AG04449 (cell line): ENCODE measurements at regions not wholly inside any gene's neighbourhood (a gene's known extent, or its start where the extent isn't known, plus 50 kb on each side); places are given as distances from the start of the nearest gene placed in this dataset.
"Not testable (repeated sequence)": the region's sequence is repeated elsewhere in the genome, so short reads cannot be mapped to it uniquely, and the experiment has no call there.

Source experiments
- CTCF ChIA-PET: fragments of 350-600 bp; formaldehyde crosslinking; extraction: SDS; loops from one replicate; lab custom pipeline; 2021; ENCODE audit warnings: antibody characterized with exemption; lab: Yijun Ruan, JAX
- POLR2A ChIA-PET: fragments of 400-600, 350-600 bp; formaldehyde crosslinking; extraction: SDS; loops from one replicate; lab custom pipeline; 2020; ENCODE audit warnings: antibody characterized with exemption, inconsistent platforms; lab: Yijun Ruan, JAX
- DNase-seq: peaks from one replicate; pipeline ENCODE4 v3.0.0-alpha.2; 2010; ENCODE audit warnings: low read depth, low spot score
- H3K4me3 ChIP-seq: 2 replicates; pipeline ENCODE4 v1.5.1; 2011; ENCODE audit warnings: low read depth, mild to moderate bottlenecking, control low read depth, low read length
- TF ChIP-seq, protein P1 (sequence below): IDR thresholded peaks from one replicate; pipeline ENCODE4 v1.5.1; 2011; ENCODE audit warnings: mild to moderate bottlenecking, moderate library complexity, low read length, control low read depth, inconsistent platforms; ENCODE audit not compliant: insufficient read depth; ENCODE audit errors: missing control alignments

DNA sequence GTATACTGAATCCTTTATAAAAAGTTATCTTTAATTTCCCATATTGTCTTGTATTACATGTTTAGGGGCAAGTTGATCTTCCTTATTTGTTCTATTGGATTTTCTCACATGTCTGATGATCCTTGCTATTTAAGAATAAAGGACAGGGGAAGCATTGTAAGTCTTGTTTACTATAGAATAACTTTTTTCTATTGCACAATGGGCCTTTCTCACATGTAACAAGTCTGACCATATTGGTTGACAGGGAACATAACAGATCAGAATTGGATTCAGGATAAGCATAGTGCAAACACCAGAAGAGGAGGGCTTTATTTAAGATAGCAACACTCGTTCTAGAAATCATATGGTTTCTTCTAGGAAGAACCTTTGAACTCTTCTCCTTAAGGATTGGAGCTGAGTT is 257.9 kb upstream of the RBMS3 start:
- CTCF ChIA-PET, result no interaction called here
- DNase-seq, result no peak
- POLR2A ChIA-PET, result no interaction called here
- no peak overlapping the region for H3K4me3 ChIP-seq
- TF ChIP-seq, protein P1, sequence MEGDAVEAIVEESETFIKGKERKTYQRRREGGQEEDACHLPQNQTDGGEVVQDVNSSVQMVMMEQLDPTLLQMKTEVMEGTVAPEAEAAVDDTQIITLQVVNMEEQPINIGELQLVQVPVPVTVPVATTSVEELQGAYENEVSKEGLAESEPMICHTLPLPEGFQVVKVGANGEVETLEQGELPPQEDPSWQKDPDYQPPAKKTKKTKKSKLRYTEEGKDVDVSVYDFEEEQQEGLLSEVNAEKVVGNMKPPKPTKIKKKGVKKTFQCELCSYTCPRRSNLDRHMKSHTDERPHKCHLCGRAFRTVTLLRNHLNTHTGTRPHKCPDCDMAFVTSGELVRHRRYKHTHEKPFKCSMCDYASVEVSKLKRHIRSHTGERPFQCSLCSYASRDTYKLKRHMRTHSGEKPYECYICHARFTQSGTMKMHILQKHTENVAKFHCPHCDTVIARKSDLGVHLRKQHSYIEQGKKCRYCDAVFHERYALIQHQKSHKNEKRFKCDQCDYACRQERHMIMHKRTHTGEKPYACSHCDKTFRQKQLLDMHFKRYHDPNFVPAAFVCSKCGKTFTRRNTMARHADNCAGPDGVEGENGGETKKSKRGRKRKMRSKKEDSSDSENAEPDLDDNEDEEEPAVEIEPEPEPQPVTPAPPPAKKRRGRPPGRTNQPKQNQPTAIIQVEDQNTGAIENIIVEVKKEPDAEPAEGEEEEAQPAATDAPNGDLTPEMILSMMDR, result no peak

DNA sequence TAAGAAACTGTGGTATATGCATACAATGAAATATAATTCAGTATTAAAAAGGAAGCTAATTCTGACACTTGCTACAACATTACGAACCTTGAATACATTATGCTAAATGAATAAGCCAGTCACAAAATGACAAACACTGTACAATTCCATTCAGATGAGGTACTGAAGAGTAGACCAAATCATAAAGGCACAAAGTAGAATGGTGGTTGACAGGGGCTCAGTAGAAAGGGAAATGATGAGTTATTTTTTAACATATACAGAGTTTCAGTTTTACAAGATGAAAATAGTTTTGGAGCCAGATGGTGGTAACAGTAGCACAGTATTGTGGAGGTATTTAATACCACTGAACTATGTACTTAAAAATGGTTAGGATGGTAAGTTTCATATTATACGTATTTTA is 254.6 kb upstream of the RBMS3 start:
- CTCF ChIA-PET, result no interaction called here
- TF ChIP-seq, protein P1, result no peak
- H3K4me3 ChIP-seq, result no peak overlapping the region
- no peak for DNase-seq
- POLR2A ChIA-PET, result no interaction called here

DNA sequence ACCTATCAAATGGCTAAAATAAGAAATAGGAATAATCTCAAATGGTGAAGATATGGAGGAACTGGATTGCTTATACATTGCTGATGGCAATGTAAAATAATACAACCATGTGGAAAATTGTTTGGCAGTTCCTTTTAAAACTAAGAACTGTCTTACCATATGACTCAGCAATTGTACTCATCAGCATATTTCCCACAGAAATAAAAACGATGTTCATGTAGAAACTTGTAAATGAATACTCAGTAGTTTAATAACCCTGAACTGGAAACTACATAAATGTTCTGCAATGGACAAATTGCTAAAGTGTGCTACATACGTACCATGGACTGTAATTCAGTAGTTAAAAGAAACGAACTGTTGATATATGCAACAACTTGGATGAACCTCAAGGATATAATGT is 253.9 kb upstream of the RBMS3 start:
- no peak for DNase-seq
- TF ChIP-seq, protein P1, result no peak
- CTCF ChIA-PET, result no interaction called here
- POLR2A ChIA-PET, result no interaction called here
- H3K4me3 ChIP-seq, result no peak overlapping the region

DNA sequence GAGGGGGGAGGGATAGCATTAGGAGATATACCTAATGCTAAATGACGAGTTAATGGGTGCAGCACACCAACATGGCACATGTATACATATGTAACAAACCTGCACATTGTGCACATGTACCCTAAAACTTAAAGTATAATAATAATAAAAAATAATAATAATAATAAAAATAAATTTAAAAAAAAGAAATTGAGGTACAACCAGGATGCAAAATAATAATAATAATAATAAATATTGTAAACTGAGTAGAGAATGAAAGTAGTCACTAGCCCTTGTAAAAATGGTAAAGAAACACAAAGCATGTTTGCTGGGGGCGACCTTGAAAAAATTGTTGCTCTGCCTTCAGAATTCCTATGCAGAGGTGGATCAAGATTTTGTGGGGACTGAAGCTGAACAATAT is 249.7 kb upstream of the RBMS3 start:
- CTCF ChIA-PET, POLR2A ChIA-PET, H3K4me3 ChIP-seq, DNase-seq: not testable (repeated sequence)

DNA sequence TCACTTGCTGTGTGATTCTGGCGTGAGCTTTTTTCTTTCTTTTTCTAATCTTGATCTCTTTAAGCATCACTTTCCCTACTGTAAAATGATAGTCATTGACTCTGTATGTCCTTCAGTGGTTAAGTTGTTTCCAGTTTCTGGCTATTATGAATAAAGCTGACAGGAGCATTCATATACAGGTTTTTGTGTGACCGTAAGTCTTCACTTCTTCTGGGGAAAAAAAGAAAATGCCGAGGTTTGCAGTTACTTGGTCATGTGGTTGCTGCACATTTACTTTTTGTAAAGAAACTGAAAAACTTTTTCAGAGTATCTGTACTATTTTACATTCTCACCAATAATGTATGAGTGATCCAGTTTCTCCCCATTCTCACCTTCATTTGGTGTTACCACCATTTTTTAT is 247.4 kb upstream of the RBMS3 start:
- CTCF ChIA-PET, result interaction anchor here (0.9 kb wide), 2 partner anchors 17 to 104 kb away, joined by 3 read pairs; no protein-coding TSS in a partner anchor
- TF ChIP-seq, protein P1, result no peak
- no peak overlapping the region for H3K4me3 ChIP-seq
- no peak for DNase-seq
- POLR2A ChIA-PET, result no interaction called here

DNA sequence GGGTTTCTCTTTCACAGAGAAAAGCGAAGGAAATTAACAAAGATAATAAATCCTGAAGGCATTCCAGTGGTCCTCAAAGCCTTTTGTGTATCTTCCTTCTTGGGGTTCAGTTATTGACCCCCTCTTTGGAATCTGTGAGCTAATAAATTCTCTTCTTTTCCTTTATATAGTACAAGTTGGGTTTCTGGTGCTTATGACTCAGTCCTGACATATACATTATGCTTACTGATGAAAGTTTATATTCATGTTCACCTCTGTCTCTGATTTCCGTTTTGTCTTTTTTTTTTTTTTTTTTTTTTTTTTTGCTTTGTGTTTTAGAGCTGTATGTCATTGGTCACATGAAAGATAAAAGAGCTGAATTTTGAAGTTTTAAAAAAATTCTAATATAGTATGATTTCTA is 230.7 kb upstream of the RBMS3 start:
- TF ChIP-seq, protein P1, result no peak
- CTCF ChIA-PET, result no interaction called here
- H3K4me3 ChIP-seq, result no peak overlapping the region
- POLR2A ChIA-PET, result no interaction called here
- DNase-seq, result no peak

DNA sequence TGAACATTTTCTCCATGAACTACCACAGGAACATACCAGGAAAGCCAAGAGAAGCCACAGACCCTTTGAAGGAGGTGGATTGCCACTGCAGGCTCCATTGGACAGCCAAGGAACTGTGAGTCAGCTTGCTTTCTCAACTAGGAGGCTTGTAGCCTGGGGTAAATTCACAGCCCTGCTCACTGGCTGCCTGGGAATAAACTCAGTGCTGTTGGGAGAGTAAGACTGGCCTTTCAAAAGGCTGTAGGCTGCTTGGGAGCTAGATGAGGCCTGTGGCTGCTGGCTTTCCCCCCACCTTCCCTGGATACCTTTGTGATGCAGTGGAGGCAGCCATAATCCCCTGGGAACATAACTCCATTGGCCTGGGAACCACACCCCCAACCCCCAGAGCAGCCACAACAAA is 223.5 kb upstream of the RBMS3 start:
- H3K4me3 ChIP-seq, result no peak overlapping the region
- TF ChIP-seq, protein P1, result no peak
- DNase-seq, result peak; percentile 76
- CTCF ChIA-PET, result no interaction called here
- POLR2A ChIA-PET, result no interaction called here
